ENCODE measurements at regions not wholly inside any gene's neighbourhood (a gene's known extent, or its start where the extent isn't known, plus 50 kb on each side); places are given as distances from the start of the nearest gene placed in this dataset.

DNA sequence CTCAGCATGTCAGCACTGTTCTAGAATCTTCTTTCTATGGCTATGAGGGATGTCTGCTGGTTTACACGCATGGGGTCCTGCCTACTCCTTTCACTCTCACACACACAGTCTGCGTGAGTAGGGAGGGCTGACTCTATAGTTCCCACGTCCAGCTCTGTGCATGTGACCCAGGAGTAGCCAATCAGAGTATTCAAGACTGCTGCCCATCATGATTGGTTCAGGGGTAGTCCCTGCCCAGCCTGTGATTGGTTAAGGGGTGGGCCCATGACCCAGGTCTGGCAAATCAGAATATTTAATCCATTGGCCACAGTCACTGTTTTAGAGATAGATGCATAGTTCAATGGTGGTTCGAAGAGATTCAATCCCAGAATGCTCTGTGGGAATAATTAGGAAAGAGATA, 151.3 kb upstream of the IRX3 start:
- Histone ChIP-seq H3K18ac (ENCODE audit: low read depth in 1 of 2, low read length in 2 of 2) (no peak overlapping the region), H3K27ac (ENCODE audit: low read length, poor library complexity, severe bottlenecking) (no peak overlapping the region), H2AFZ (ENCODE audit: low read depth, low read length) (no peak overlapping the region), H4K8ac (ENCODE audit: low read length) (no peak overlapping the region), H3K36me3 (ENCODE audit: control insufficient read depth in 1 of 2, insufficient read depth in 2 of 2, low read depth in 1 of 2, low read length in 2 of 2) (no peaks in the 10 kb centered on the region), H3K27me3 (ENCODE audit: control insufficient read depth in 1 of 2, insufficient read depth in 1 of 2, low read length in 2 of 2) (peaks cover 0 to 60% of the 10 kb centered on the region in 2 experiments), H3K4me3 (ENCODE audit: insufficient read depth in 1 of 2, low read depth in 1 of 2, low read length in 2 of 2) (no peak overlapping the region), H3K4me1 (ENCODE audit: control insufficient read depth, insufficient read depth, low read depth, low read length) (no peaks in the 10 kb centered on the region), H2BK12ac (ENCODE audit: low read length in 2 of 2) (no peak overlapping the region), H2BK5ac (ENCODE audit: low read depth, low read length, poor library complexity, severe bottlenecking) (no peak overlapping the region), H2BK120ac (ENCODE audit: low read depth, low read length) (no peak overlapping the region), H2AK5ac (ENCODE audit: low read length, severe bottlenecking) (no peak overlapping the region), H3K4me2 (ENCODE audit: low read length, poor library complexity, severe bottlenecking) (no peak overlapping the region), H2BK15ac (ENCODE audit: low read depth, poor library complexity, severe bottlenecking) (no peak overlapping the region), H3K9ac (ENCODE audit: low read length) (no peak overlapping the region), H4K91ac (ENCODE audit: low read length) (no peak overlapping the region), H3K79me1 (replicated peaks; ENCODE audit: low read length, poor library complexity, severe bottlenecking) (no peaks in the 10 kb centered on the region), H3K4ac (ENCODE audit: low read depth in 1 of 2, low read length in 2 of 2) (no peak overlapping the region), H3K9me3 (ENCODE audit: control insufficient read depth, low read length) (peaks cover 21% of the 10 kb centered on the region), H3K14ac (ENCODE audit: low read length in 2 of 2) (no peak overlapping the region), H3K23ac (ENCODE audit: low read length in 2 of 2) (no peak overlapping the region)
- WGBS, result 89% methylated on average over 4 of the region's 4 CpGs
- DNase-seq, result no peak

DNA sequence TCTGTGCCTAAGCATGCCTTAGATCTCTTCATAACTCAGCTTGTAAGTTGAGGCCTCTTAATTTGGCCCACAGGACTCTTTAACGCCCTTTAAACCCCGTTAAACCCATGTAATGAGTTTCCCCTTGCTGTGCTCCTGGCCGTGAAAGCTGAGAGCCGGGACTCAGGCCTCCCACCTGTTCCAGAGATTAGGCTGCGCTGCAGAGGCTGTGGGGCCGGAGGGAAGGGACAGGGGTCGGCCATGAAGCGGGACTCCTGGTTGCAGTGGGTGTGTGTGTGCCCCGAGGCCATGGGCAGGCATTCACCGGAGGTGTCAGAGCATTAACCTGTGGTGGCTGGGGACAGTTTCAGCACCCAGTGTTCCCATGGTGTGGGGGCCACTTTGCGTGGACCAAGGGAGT, 150.8 kb upstream of the IRX3 start:
- H2BK12ac ChIP-seq (ENCODE audit: low read length in 2 of 2), result no peak overlapping the region
- H4K8ac ChIP-seq (ENCODE audit: low read length), result no peak overlapping the region
- no peak overlapping the region for H2BK5ac ChIP-seq (ENCODE audit: low read depth, low read length, poor library complexity, severe bottlenecking)
- DNase-seq, result no peak
- H3K4me1 ChIP-seq (ENCODE audit: control insufficient read depth, insufficient read depth, low read depth, low read length), result no peaks in the 10 kb centered on the region
- H4K91ac ChIP-seq (ENCODE audit: low read length), result no peak overlapping the region
- H3K18ac ChIP-seq (ENCODE audit: low read depth in 1 of 2, low read length in 2 of 2), result no peak overlapping the region
- peaks cover 21% of the 10 kb centered on the region for H3K9me3 ChIP-seq (ENCODE audit: control insufficient read depth, low read length)
- no peak overlapping the region for H2AK5ac ChIP-seq (ENCODE audit: low read length, severe bottlenecking)
- no peak overlapping the region for H3K27ac ChIP-seq (ENCODE audit: low read length, poor library complexity, severe bottlenecking)
- no peak overlapping the region for H2BK120ac ChIP-seq (ENCODE audit: low read depth, low read length)
- H3K4me2 ChIP-seq (ENCODE audit: low read length, poor library complexity, severe bottlenecking), result no peak overlapping the region
- no peaks in the 10 kb centered on the region for H3K79me1 ChIP-seq (replicated peaks; ENCODE audit: low read length, poor library complexity, severe bottlenecking)
- no peak overlapping the region for H2BK15ac ChIP-seq (ENCODE audit: low read depth, poor library complexity, severe bottlenecking)
- H3K36me3 ChIP-seq (ENCODE audit: control insufficient read depth in 1 of 2, insufficient read depth in 2 of 2, low read depth in 1 of 2, low read length in 2 of 2), result no peaks in the 10 kb centered on the region
- no peak overlapping the region for H3K4ac ChIP-seq (ENCODE audit: low read depth in 1 of 2, low read length in 2 of 2)
- no peak overlapping the region for H3K23ac ChIP-seq (ENCODE audit: low read length in 2 of 2)
- H3K27me3 ChIP-seq (ENCODE audit: control insufficient read depth in 1 of 2, insufficient read depth in 1 of 2, low read length in 2 of 2), result peaks cover 0 to 55% of the 10 kb centered on the region in 2 experiments
- WGBS, result 78% methylated on average over 11 of the region's 11 CpGs
- H2AFZ ChIP-seq (ENCODE audit: low read depth, low read length), result no peak overlapping the region
- no peak overlapping the region for H3K14ac ChIP-seq (ENCODE audit: low read length in 2 of 2)
- H3K9ac ChIP-seq (ENCODE audit: low read length), result no peak overlapping the region
- H3K4me3 ChIP-seq (ENCODE audit: insufficient read depth in 1 of 2, low read depth in 1 of 2, low read length in 2 of 2), result no peak overlapping the region

DNA sequence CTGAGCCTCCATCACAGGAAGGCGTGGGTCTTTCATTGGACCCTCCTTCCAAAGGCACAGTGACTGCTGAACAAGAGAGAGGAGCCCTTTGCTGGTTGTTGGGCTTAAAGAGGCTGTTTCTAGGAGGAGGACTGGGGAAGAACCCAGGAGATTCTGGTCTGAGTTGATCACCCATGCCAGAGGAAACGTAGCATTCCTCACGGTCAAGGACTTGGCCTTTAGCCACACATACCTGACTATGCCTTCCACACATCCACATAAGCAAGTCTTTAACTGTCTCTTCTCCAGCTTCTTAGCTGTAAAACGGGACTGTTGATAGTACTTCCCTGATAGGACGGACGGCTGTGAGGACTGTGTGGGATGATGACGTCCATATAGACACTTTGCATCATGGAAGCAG, 149.8 kb upstream of the IRX3 start:
- Histone ChIP-seq H2BK120ac (ENCODE audit: low read depth, low read length) (no peak overlapping the region), H3K18ac (ENCODE audit: low read depth in 1 of 2, low read length in 2 of 2) (no peak overlapping the region), H3K36me3 (ENCODE audit: control insufficient read depth in 1 of 2, insufficient read depth in 2 of 2, low read depth in 1 of 2, low read length in 2 of 2) (no peaks in the 10 kb centered on the region), H3K79me1 (replicated peaks; ENCODE audit: low read length, poor library complexity, severe bottlenecking) (no peaks in the 10 kb centered on the region), H4K8ac (ENCODE audit: low read length) (no peak overlapping the region), H3K23ac (ENCODE audit: low read length in 2 of 2) (no peak overlapping the region), H2AFZ (ENCODE audit: low read depth, low read length) (no peak overlapping the region), H4K91ac (ENCODE audit: low read length) (no peak overlapping the region), H2AK5ac (ENCODE audit: low read length, severe bottlenecking) (no peak overlapping the region), H3K4me1 (ENCODE audit: control insufficient read depth, insufficient read depth, low read depth, low read length) (no peaks in the 10 kb centered on the region), H2BK5ac (ENCODE audit: low read depth, low read length, poor library complexity, severe bottlenecking) (no peak overlapping the region), H3K9ac (ENCODE audit: low read length) (no peak overlapping the region), H3K27ac (ENCODE audit: low read length, poor library complexity, severe bottlenecking) (no peak overlapping the region), H3K4me3 (ENCODE audit: insufficient read depth in 1 of 2, low read depth in 1 of 2, low read length in 2 of 2) (no peak overlapping the region), H3K4me2 (ENCODE audit: low read length, poor library complexity, severe bottlenecking) (no peak overlapping the region), H3K4ac (ENCODE audit: low read depth in 1 of 2, low read length in 2 of 2) (no peak overlapping the region), H3K27me3 (ENCODE audit: control insufficient read depth in 1 of 2, insufficient read depth in 1 of 2, low read length in 2 of 2) (peaks cover 0 to 46% of the 10 kb centered on the region in 2 experiments), H3K14ac (ENCODE audit: low read length in 2 of 2) (no peak overlapping the region), H2BK15ac (ENCODE audit: low read depth, poor library complexity, severe bottlenecking) (no peak overlapping the region), H3K9me3 (ENCODE audit: control insufficient read depth, low read length) (peaks cover 17% of the 10 kb centered on the region), H2BK12ac (ENCODE audit: low read length in 2 of 2) (no peak overlapping the region)
- no peak for DNase-seq
- 92% methylated on average over 5 of the region's 7 CpGs for WGBS

DNA sequence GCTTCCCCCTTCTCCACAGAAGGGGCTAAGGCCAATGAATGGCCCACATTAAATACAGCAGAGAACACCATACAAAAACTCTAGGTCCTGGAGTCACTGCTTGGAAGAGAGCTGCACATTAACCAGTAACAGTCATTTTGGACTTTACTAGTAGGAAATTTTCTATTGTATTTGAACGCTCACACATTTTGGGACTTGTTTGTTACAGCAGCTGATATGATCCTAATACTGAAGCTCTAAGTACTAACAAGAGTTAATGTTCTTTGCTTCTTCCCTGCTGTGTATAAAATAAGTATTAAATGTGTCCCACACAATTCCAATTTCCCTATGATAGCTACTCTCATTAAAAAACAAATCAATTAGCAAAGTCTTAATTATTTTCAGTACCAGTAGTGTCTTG, 148.3 kb upstream of the IRX3 start:
- Histone ChIP-seq H4K8ac (ENCODE audit: low read length) (no peak overlapping the region), H2AK5ac (ENCODE audit: low read length, severe bottlenecking) (no peak overlapping the region), H3K27me3 (ENCODE audit: control insufficient read depth in 1 of 2, insufficient read depth in 1 of 2, low read length in 2 of 2) (peaks cover 0 to 41% of the 10 kb centered on the region in 2 experiments), H3K36me3 (ENCODE audit: control insufficient read depth in 1 of 2, insufficient read depth in 2 of 2, low read depth in 1 of 2, low read length in 2 of 2) (no peaks in the 10 kb centered on the region), H3K4me3 (ENCODE audit: insufficient read depth in 1 of 2, low read depth in 1 of 2, low read length in 2 of 2) (no peak overlapping the region), H3K27ac (ENCODE audit: low read length, poor library complexity, severe bottlenecking) (no peak overlapping the region), H3K23ac (ENCODE audit: low read length in 2 of 2) (no peak overlapping the region), H3K4me2 (ENCODE audit: low read length, poor library complexity, severe bottlenecking) (no peak overlapping the region), H3K79me1 (replicated peaks; ENCODE audit: low read length, poor library complexity, severe bottlenecking) (no peaks in the 10 kb centered on the region), H3K4ac (ENCODE audit: low read depth in 1 of 2, low read length in 2 of 2) (no peak overlapping the region), H2BK15ac (ENCODE audit: low read depth, poor library complexity, severe bottlenecking) (no peak overlapping the region), H3K18ac (ENCODE audit: low read depth in 1 of 2, low read length in 2 of 2) (no peak overlapping the region), H2BK5ac (ENCODE audit: low read depth, low read length, poor library complexity, severe bottlenecking) (no peak overlapping the region), H4K91ac (ENCODE audit: low read length) (no peak overlapping the region), H3K9ac (ENCODE audit: low read length) (no peak overlapping the region), H2AFZ (ENCODE audit: low read depth, low read length) (no peak overlapping the region), H2BK12ac (ENCODE audit: low read length in 2 of 2) (no peak overlapping the region), H2BK120ac (ENCODE audit: low read depth, low read length) (no peak overlapping the region), H3K4me1 (ENCODE audit: control insufficient read depth, insufficient read depth, low read depth, low read length) (no peaks in the 10 kb centered on the region), H3K9me3 (ENCODE audit: control insufficient read depth, low read length) (peaks cover 17% of the 10 kb centered on the region), H3K14ac (ENCODE audit: low read length in 2 of 2) (no peak overlapping the region)
- no peak for DNase-seq
- no CpG with 5 or more reads among the region's 1 CpG for WGBS
